ENCODE measurements at regions not wholly inside any gene's neighbourhood (a gene's known extent, or its start where the extent isn't known, plus 50 kb on each side); places are given as distances from the start of the nearest gene placed in this dataset.
A peak's percentile ranks its signal among the peaks of the same experiment; 100 is the strongest.

DNA sequence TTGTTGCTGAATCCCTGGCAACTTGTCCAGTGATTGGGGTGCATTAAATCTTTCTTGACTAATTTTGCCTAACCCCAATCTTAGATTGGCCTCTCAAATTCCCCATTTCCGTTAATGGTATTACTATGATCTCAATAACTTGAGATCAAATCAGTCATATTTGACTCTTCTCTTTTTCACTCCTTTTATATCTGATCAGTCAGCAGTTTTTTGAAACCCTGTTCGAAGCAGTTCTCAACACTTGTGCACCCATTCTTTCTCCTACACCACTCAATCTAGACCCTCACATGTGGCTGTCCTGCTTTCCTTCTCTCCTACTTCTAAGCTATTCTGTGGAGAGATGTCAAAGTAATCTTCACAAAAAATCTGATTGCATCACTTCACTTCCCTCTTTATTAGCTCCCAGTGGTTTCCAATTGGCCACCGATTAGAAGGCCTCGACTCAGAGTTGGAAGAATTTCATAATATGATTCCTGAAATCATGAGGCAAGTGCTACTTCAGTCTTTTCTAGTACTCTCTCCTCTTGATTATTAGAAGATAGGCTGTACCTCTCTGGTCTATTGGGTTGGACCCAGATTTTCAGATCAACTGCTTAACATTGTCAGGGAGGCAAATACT is 128.9 kb downstream of the ZNF365 start:
- Histone ChIP-seq H3K27me3 (no peaks in the 10 kb centered on the region), H3K36me3 (no peaks in the 10 kb centered on the region), H3K4me3 (no peak overlapping the region), H3K27ac (no peak overlapping the region), H3K4me1 (ENCODE audit: low read depth) (no peaks in the 10 kb centered on the region), H3K9me3 (ENCODE audit: low read depth) (no peaks in the 10 kb centered on the region)
- TF ChIP-seq, protein P1, sequence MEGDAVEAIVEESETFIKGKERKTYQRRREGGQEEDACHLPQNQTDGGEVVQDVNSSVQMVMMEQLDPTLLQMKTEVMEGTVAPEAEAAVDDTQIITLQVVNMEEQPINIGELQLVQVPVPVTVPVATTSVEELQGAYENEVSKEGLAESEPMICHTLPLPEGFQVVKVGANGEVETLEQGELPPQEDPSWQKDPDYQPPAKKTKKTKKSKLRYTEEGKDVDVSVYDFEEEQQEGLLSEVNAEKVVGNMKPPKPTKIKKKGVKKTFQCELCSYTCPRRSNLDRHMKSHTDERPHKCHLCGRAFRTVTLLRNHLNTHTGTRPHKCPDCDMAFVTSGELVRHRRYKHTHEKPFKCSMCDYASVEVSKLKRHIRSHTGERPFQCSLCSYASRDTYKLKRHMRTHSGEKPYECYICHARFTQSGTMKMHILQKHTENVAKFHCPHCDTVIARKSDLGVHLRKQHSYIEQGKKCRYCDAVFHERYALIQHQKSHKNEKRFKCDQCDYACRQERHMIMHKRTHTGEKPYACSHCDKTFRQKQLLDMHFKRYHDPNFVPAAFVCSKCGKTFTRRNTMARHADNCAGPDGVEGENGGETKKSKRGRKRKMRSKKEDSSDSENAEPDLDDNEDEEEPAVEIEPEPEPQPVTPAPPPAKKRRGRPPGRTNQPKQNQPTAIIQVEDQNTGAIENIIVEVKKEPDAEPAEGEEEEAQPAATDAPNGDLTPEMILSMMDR (IDR thresholded peaks at IDR 0.05; ENCODE audit: low read depth, low read length), result no peak
- peak in 1 of 2 donors; percentile 37 for DNase-seq (ENCODE audit: low read depth in 1 of 2, low spot score in 1 of 2)

DNA sequence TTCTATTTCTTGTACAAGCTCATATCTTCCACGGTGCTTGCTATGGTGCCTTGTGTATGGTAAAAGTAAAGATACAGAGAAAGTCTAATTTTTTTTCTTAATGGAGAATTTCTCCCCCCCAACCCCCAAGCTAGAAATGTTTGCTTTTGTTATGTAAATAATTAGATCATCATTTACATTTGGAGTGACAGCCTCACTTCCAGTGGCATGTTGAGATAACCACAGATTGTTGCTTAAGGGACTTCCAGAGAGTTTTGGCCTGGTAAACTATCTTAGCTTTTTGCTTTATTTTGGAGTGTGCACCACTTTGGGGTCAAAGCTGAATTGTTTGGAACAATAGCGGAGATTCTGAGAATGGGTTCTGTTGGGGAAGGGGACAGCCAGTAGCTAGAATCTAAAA is 129.7 kb downstream of the ZNF365 start:
- Histone ChIP-seq H3K27ac (no peak overlapping the region), H3K9me3 (ENCODE audit: low read depth) (no peaks in the 10 kb centered on the region), H3K4me1 (ENCODE audit: low read depth) (no peaks in the 10 kb centered on the region), H3K27me3 (no peaks in the 10 kb centered on the region), H3K4me3 (no peak overlapping the region), H3K36me3 (no peaks in the 10 kb centered on the region)
- no peak for DNase-seq (ENCODE audit: low read depth in 1 of 2, low spot score in 1 of 2)
- TF ChIP-seq, protein P1 (IDR thresholded peaks at IDR 0.05; ENCODE audit: low read depth, low read length), result no peak

DNA sequence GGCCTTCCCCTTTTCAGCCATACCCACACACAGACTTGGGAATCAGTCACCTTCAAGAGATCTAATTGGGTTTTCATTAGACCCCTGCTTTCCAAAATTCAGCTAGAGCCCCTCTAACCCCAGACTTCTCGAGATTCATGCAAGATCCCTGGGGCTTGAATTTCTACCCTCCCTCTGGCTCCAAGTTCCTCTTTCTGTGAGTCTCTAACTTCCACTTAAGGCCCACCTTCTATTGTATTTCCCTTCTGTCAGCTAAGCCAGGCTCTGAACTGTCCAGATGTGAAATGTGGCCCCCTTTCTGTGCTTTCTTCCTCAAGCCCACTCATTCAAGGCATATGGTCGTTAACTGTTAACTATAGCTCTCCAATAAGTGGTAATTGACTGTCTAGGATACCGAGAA is 132.2 kb downstream of the ZNF365 start:
- Histone ChIP-seq H3K36me3 (no peaks in the 10 kb centered on the region), H3K27me3 (no peaks in the 10 kb centered on the region), H3K9me3 (ENCODE audit: low read depth) (no peaks in the 10 kb centered on the region), H3K4me1 (ENCODE audit: low read depth) (no peaks in the 10 kb centered on the region), H3K27ac (no peak overlapping the region), H3K4me3 (no peak overlapping the region)
- no peak for DNase-seq (ENCODE audit: low read depth in 1 of 2, low spot score in 1 of 2)
- TF ChIP-seq, protein P1 (IDR thresholded peaks at IDR 0.05; ENCODE audit: low read depth, low read length), result no peak

DNA sequence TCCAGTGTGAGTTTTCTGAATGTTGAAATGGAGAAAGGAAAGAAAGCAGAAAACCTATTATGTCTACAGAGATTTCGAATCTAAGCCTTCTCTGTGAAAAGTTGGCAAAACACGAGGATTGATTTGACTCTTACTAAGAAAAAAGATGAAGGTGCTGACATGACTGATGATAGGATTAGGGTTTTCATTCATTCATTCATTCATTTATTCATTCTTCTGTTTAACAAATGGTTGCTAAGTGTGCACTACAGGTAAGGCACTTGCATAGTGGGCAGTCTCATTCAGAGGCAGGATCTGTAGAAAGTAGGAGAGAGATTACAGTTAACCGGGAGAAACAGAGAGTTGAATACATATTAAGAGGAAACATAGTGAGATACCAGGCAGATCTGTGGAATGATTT is 137.1 kb downstream of the ZNF365 start:
- DNase-seq (ENCODE audit: low read depth in 1 of 2, low spot score in 1 of 2), result no peak
- Histone ChIP-seq H3K4me3 (no peak overlapping the region), H3K9me3 (ENCODE audit: low read depth) (no peaks in the 10 kb centered on the region), H3K36me3 (no peaks in the 10 kb centered on the region), H3K27ac (no peak overlapping the region), H3K4me1 (ENCODE audit: low read depth) (no peaks in the 10 kb centered on the region), H3K27me3 (no peaks in the 10 kb centered on the region)
- TF ChIP-seq, protein P1 (IDR thresholded peaks at IDR 0.05; ENCODE audit: low read depth, low read length), result no peak

DNA sequence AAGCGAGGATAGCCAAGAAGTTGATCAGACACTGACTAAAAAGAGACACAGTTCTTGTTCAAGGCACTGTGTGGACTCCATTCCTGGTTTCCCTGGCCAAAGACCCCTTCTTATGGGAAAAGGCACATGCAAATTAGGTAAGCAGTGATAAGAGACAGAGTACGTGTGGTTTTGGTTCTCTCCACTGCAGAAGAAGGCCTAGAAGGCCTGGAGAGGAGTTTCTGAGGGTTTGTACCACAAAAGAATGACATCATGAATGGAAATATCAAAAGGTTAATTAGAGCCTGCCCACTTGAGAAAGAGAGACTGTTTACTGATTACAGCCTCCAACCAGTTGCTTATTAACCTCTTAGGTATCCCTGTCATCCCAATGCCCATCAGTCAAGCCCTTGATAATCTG is 137.5 kb downstream of the ZNF365 start:
- no peaks in the 10 kb centered on the region for H3K36me3 ChIP-seq
- DNase-seq (ENCODE audit: low read depth in 1 of 2, low spot score in 1 of 2), result no peak
- H3K27me3 ChIP-seq, result no peaks in the 10 kb centered on the region
- H3K4me1 ChIP-seq (ENCODE audit: low read depth), result no peaks in the 10 kb centered on the region
- no peaks in the 10 kb centered on the region for H3K9me3 ChIP-seq (ENCODE audit: low read depth)
- no peak overlapping the region for H3K27ac ChIP-seq
- no peak overlapping the region for H3K4me3 ChIP-seq
- TF ChIP-seq, protein P1 (IDR thresholded peaks at IDR 0.05; ENCODE audit: low read depth, low read length), result no peak
